HCT116 (cell line): ENCODE measurements at regions not wholly inside any gene's neighbourhood (a gene's known extent, or its start where the extent isn't known, plus 50 kb on each side); places are given as distances from the start of the nearest gene placed in this dataset.

Source experiments
- ATAC-seq: fragments of 200-7000 bp; cut with Tn5 transposase; 2 replicates; pipeline ENCODE4 v1.9.1; 2020; ENCODE audit warnings: mild to moderate bottlenecking, moderate library complexity
- BruUV-seq: library from RNA; stranded (reverse); fragments of 400-500 nt; replicated peaks from 2 replicates; lab custom pipeline; 2021; lab: Mats Ljungman, UMichigan
- CTCF ChIA-PET: fragments of 300-600 bp; sonication (Branson Sonifier 250); formaldehyde crosslinking; loops from one replicate; lab custom pipeline; 2021; ENCODE audit warnings: antibody characterized with exemption; lab: Charles Lee
- POLR2A ChIA-PET: fragments of 300-600, 350-600 bp; sonication (Branson Sonifier 250); formaldehyde crosslinking; loops from one replicate; lab custom pipeline; 2021; ENCODE audit warnings: antibody characterized with exemption; lab: Charles Lee
- RAD21 ChIA-PET, 2 experiments: fragments of 300-600 bp; sonication (Branson Sonifier 250); formaldehyde crosslinking; loops; one replicate each; lab custom pipeline; 2023; ENCODE audit warnings: low total read pairs in 2 of 2; ENCODE audit not compliant: uncharacterized antibody in 2 of 2, unreplicated experiment in 2 of 2, low non-redundant PET in 1 of 2; lab: Charles Lee
- DNase-seq: peaks from one replicate; pipeline ENCODE4 v3.0.0-alpha.2; 2010; ENCODE audit warnings: low read depth, low spot score
- H2AFZ ChIP-seq: fragments of 200-600 bp; shearing (Covaris generic), sonication (generic); 2 replicates; pipeline ENCODE4 v1.6.1; 2017; ENCODE audit warnings: low read depth, mixed run types, mixed read lengths, antibody characterized with exemption, low read length; ENCODE audit not compliant: poor library complexity, severe bottlenecking
- H3K27ac ChIP-seq: 2 replicates; pipeline ENCODE4 v1.5.1; 2012; ENCODE audit warnings: low read depth, low read length
- H3K27me3 ChIP-seq: fragments of 200-600 bp; sonication (generic); 2 replicates; pipeline ENCODE4 v1.6.1; 2016; ENCODE audit warnings: mixed run types, low read length, mixed read lengths; ENCODE audit not compliant: insufficient read depth
- H3K36me3 ChIP-seq, 2 experiments: fragments of 200-500 bp in 1 of 2; fragments of 200-600 bp in 1 of 2; sonication (Bioruptor generic) in 1 of 2; sonication (generic) in 1 of 2; 2 replicates each; pipeline versions ENCODE4 v1.5.1 to v1.6.1; 2014 to 2016; ENCODE audit warnings: low read length in 2 of 2, inconsistent platforms in 1 of 2, mixed read lengths in 1 of 2, mixed run types in 1 of 2; ENCODE audit not compliant: insufficient read depth in 2 of 2, control insufficient read depth in 1 of 2
- H3K4me1 ChIP-seq, 2 experiments: fragments of 200-600 bp in 1 of 2; sonication (generic) in 1 of 2; 2 replicates each; pipeline versions ENCODE4 v1.5.1 to v1.6.1; 2012 to 2017; ENCODE audit warnings: low read length in 2 of 2, inconsistent platforms in 1 of 2, mild to moderate bottlenecking in 1 of 2, mixed read lengths in 1 of 2, mixed run types in 1 of 2, moderate library complexity in 1 of 2; ENCODE audit not compliant: insufficient read depth in 2 of 2, control insufficient read depth in 1 of 2
- H3K4me2 ChIP-seq: fragments of 200-600 bp; sonication (generic); 2 replicates; pipeline ENCODE4 v1.6.1; 2017; ENCODE audit warnings: mixed run types, low read length, mixed read lengths
- H3K4me3 ChIP-seq, 2 experiments: fragments of 200-600 bp in 1 of 2; sonication (generic) in 1 of 2; replicated peaks in 1 of 2; 2 replicates each; pipeline ENCODE4 v1.5.1; 2011 to 2016; ENCODE audit warnings: low read length in 2 of 2, control low read depth in 1 of 2, low read depth in 1 of 2, mild to moderate bottlenecking in 1 of 2, mixed read lengths in 1 of 2, mixed run types in 1 of 2
- H3K79me2 ChIP-seq: fragments of 200-600 bp; sonication (generic); 2 replicates; pipeline ENCODE4 v1.6.1; 2017; ENCODE audit warnings: mild to moderate bottlenecking, mixed run types, low read length, moderate library complexity, mixed read lengths; ENCODE audit not compliant: insufficient read depth
- H3K9ac ChIP-seq: fragments of 200-600 bp; sonication (generic); 2 replicates; pipeline ENCODE4 v1.6.1; 2016; ENCODE audit warnings: low read length, mixed read lengths
- H3K9me2 ChIP-seq: fragments of 200-600 bp; sonication (generic), shearing (Covaris generic); 2 replicates; pipeline ENCODE4 v1.6.1; 2017; ENCODE audit warnings: mixed run types, mild to moderate bottlenecking, moderate library complexity; ENCODE audit not compliant: insufficient read depth
- H3K9me3 ChIP-seq, 2 experiments: fragments of 200-500 bp in 1 of 2; fragments of 200-600 bp in 1 of 2; sonication (Bioruptor generic) in 1 of 2; sonication (generic) in 1 of 2; 2 replicates each; pipeline ENCODE4 v1.6.1; 2014 to 2017; ENCODE audit warnings: low read length in 2 of 2, mixed read lengths in 2 of 2, inconsistent platforms in 1 of 2, low read depth in 1 of 2, mild to moderate bottlenecking in 1 of 2, mixed run types in 1 of 2, moderate library complexity in 1 of 2; ENCODE audit not compliant: control insufficient read depth in 1 of 2, insufficient read depth in 1 of 2
- H4K20me1 ChIP-seq: fragments of 200-600 bp; sonication (generic), shearing (Covaris generic); 2 replicates; pipeline ENCODE4 v1.6.1; 2017; ENCODE audit warnings: mixed run types, mild to moderate bottlenecking, moderate library complexity; ENCODE audit not compliant: insufficient read depth
- CBX3 ChIP-seq: IDR thresholded peaks from 2 replicates; pipeline ENCODE4 v1.6.1; 2012; ENCODE audit warnings: low read depth
- EGR1 ChIP-seq: IDR thresholded peaks from 2 replicates; pipeline ENCODE4 v1.6.1; 2012; ENCODE audit warnings: low read depth
- EZH2phosphoT487 ChIP-seq: fragments of 200-600 bp; IDR thresholded peaks from 2 replicates; pipeline ENCODE4 v1.6.1; 2018; ENCODE audit warnings: antibody characterized with exemption, borderline replicate concordance
- FOSL1 ChIP-seq: IDR thresholded peaks from 2 replicates; pipeline ENCODE4 v1.6.1; 2012; ENCODE audit warnings: low read depth
- MAX ChIP-seq: IDR thresholded peaks from 2 replicates; pipeline ENCODE4 v1.6.1; 2012
- POLR2A ChIP-seq: IDR thresholded peaks from 2 replicates; pipeline ENCODE4 v1.7.0; 2011; ENCODE audit warnings: borderline replicate concordance; ENCODE audit not compliant: insufficient read depth, insufficient read length; ENCODE audit errors: extremely low read depth
- POLR2AphosphoS5 ChIP-seq: IDR thresholded peaks from 2 replicates; pipeline ENCODE4 v1.6.1; 2011; ENCODE audit warnings: mild to moderate bottlenecking, low read depth, low read length, moderate library complexity
- RAD21 ChIP-seq: IDR thresholded peaks from 2 replicates; pipeline ENCODE4 v1.6.1; 2012; ENCODE audit warnings: low read depth, mild to moderate bottlenecking
- REST ChIP-seq: IDR thresholded peaks from 2 replicates; pipeline ENCODE4 v1.6.1; 2012; ENCODE audit warnings: low read depth
- SIN3A ChIP-seq: IDR thresholded peaks from 2 replicates; pipeline ENCODE4 v1.6.1; 2012; ENCODE audit warnings: low read depth
- SRF ChIP-seq: IDR thresholded peaks from 2 replicates; pipeline ENCODE4 v1.6.1; 2012; ENCODE audit warnings: low read depth
- TCF7L2 ChIP-seq: IDR thresholded peaks from 2 replicates; pipeline ENCODE4 v1.7.0; 2011; ENCODE audit warnings: borderline replicate concordance, inconsistent platforms; ENCODE audit not compliant: insufficient read depth, insufficient read length; ENCODE audit errors: extremely low read depth
- YY1 ChIP-seq: IDR thresholded peaks from 2 replicates; pipeline ENCODE4 v1.6.1; 2011; ENCODE audit warnings: low read length, low read depth, moderate library complexity, mild to moderate bottlenecking; ENCODE audit not compliant: insufficient replicate concordance; ENCODE audit errors: extremely low read depth
- ZFX ChIP-seq: fragments of 450-650 bp; IDR thresholded peaks from 2 replicates; pipeline ENCODE4 v1.6.1; 2017
- ZNF274 ChIP-seq: fragments of 200-500 bp; sonication (Bioruptor generic); IDR thresholded peaks from 2 replicates; pipeline ENCODE4 v1.6.1; 2014; ENCODE audit warnings: mild to moderate bottlenecking, low read depth, low read length, inconsistent platforms
- intact Hi-C: fragments of 100-400 bp; cut with micrococcal nuclease; formaldehyde crosslinking; loops from 2 replicates; pipeline ENCODE4 v1.10.0; 2022
- TF ChIP-seq, protein P1 (sequence below), 3 experiments: fragments of 200-600 bp in 1 of 3; sonication (generic) in 1 of 3; IDR thresholded peaks in 2 of 3; conservative IDR thresholded peaks in 1 of 3; 2 replicates each; pipeline ENCODE4 v1.5.1; 2012 to 2017; ENCODE audit warnings: low read depth in 2 of 3, low read length in 2 of 3, antibody characterized with exemption in 1 of 3, borderline replicate concordance in 1 of 3, control low read depth in 1 of 3, mild to moderate bottlenecking in 1 of 3, mixed read lengths in 1 of 3, mixed run types in 1 of 3, moderate library complexity in 1 of 3; ENCODE audit not compliant: insufficient read depth in 1 of 3
- TF ChIP-seq, protein P2 (sequence below): IDR thresholded peaks from 2 replicates; pipeline ENCODE4 v1.6.1; 2012
- TF ChIP-seq, protein P3 (sequence below): IDR thresholded peaks from 2 replicates; pipeline ENCODE4 v1.6.1; 2011; ENCODE audit warnings: mild to moderate bottlenecking, low read length, moderate library complexity; ENCODE audit not compliant: insufficient replicate concordance; ENCODE audit errors: extremely low read depth

DNA sequence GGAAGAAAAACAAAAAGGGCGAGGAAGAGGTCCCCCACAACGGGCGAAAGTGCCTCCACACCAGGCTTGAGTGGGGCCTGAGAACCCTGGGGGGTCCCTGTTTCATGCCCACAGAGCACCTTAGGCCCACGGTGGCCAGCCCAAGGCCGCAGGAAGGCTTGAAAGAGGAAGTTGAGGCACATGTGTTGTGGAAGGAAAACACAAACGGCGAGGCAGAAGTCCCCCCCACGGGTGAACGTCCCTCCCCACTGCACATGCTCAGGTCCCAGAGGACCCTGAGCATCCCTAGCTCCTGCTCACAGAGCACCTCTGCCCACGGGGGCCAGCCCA lies 371.5 kb downstream of the ALG10 start:
- CTCF ChIA-PET: no interaction called here
- Histone ChIP-seq H3K9me2 (no peaks in the 10 kb centered on the region), H3K4me1 (no peaks in the 10 kb centered on the region), H3K4me2 (no peak overlapping the region)
- DNase-seq: no peak
- POLR2A ChIA-PET: no interaction called here
- TF ChIP-seq, protein P1, sequence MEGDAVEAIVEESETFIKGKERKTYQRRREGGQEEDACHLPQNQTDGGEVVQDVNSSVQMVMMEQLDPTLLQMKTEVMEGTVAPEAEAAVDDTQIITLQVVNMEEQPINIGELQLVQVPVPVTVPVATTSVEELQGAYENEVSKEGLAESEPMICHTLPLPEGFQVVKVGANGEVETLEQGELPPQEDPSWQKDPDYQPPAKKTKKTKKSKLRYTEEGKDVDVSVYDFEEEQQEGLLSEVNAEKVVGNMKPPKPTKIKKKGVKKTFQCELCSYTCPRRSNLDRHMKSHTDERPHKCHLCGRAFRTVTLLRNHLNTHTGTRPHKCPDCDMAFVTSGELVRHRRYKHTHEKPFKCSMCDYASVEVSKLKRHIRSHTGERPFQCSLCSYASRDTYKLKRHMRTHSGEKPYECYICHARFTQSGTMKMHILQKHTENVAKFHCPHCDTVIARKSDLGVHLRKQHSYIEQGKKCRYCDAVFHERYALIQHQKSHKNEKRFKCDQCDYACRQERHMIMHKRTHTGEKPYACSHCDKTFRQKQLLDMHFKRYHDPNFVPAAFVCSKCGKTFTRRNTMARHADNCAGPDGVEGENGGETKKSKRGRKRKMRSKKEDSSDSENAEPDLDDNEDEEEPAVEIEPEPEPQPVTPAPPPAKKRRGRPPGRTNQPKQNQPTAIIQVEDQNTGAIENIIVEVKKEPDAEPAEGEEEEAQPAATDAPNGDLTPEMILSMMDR (IDR thresholded peaks at IDR 0.05 in 2 of 3, conservative IDR thresholded peaks at IDR 0.05 in 1 of 3; ENCODE audit: borderline replicate concordance in 1 of 3, insufficient read depth in 1 of 3, low read depth in 2 of 3, low read length in 2 of 3): no peak
- TF ChIP-seq ZNF274 (no peak), MAX (no peak), EGR1 (no peak), ZFX (no peak), RAD21 (no peak), SIN3A (no peak), SRF (no peak), POLR2AphosphoS5 (no peak), POLR2A (no peak), YY1 (no peak), EZH2phosphoT487 (no peak), CBX3 (no peak), FOSL1 (no peak), REST (no peak), TCF7L2 (no peak)
- TF ChIP-seq, protein P2, sequence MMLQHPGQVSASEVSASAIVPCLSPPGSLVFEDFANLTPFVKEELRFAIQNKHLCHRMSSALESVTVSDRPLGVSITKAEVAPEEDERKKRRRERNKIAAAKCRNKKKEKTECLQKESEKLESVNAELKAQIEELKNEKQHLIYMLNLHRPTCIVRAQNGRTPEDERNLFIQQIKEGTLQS: no peak
- TF ChIP-seq, protein P3, sequence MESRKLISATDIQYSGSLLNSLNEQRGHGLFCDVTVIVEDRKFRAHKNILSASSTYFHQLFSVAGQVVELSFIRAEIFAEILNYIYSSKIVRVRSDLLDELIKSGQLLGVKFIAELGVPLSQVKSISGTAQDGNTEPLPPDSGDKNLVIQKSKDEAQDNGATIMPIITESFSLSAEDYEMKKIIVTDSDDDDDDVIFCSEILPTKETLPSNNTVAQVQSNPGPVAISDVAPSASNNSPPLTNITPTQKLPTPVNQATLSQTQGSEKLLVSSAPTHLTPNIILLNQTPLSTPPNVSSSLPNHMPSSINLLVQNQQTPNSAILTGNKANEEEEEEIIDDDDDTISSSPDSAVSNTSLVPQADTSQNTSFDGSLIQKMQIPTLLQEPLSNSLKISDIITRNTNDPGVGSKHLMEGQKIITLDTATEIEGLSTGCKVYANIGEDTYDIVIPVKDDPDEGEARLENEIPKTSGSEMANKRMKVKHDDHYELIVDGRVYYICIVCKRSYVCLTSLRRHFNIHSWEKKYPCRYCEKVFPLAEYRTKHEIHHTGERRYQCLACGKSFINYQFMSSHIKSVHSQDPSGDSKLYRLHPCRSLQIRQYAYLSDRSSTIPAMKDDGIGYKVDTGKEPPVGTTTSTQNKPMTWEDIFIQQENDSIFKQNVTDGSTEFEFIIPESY: no peak
- TF ChIP-seq, all 23 proteins: peak for 0
- no peak overlapping the region for H3K4me3 ChIP-seq
- no peaks in the 10 kb centered on the region for H3K36me3 ChIP-seq
- H2AFZ ChIP-seq: no peak overlapping the region
- no peaks in the 10 kb centered on the region for H3K79me2 ChIP-seq
- no peak overlapping the region for H3K27ac ChIP-seq
- RAD21 ChIA-PET: no interaction called here
- no peaks in the 10 kb centered on the region for H3K9me3 ChIP-seq
- no TSS peak for BruUV-seq
- H4K20me1 ChIP-seq: no peaks in the 10 kb centered on the region
- H3K9ac ChIP-seq: no peak overlapping the region
- ATAC-seq: no peak
- intact Hi-C loops: no loop called here
- no peaks in the 10 kb centered on the region for H3K27me3 ChIP-seq
